Keratinocyte (primary cell): ENCODE measurements at regions not wholly inside any gene's neighbourhood (a gene's known extent, or its start where the extent isn't known, plus 50 kb on each side); places are given as distances from the start of the nearest gene placed in this dataset.

ENCODE experiments used
- DNase-seq: peaks from one replicate; pipeline ENCODE4 v3.0.0-alpha.2; 2011; ENCODE audit warnings: low read depth, missing footprints, low spot score
- FAIRE-seq: peaks from 2 replicates; lab custom pipeline; 2011; peaks lifted over from hg19 to GRCh38; lab: Jason Lieb, UNC
- H2AFZ ChIP-seq: 2 replicates; pipeline ENCODE4 v1.6.0; 2012; ENCODE audit warnings: low read length, control low read depth, inconsistent platforms; ENCODE audit not compliant: control insufficient read depth
- H3K27ac ChIP-seq: 2 replicates; pipeline ENCODE4 v1.5.1; 2011; ENCODE audit warnings: low read length; ENCODE audit not compliant: control insufficient read depth, insufficient read depth
- H3K27me3 ChIP-seq: 3 replicates; pipeline ENCODE4 v1.6.0; 2011; ENCODE audit warnings: low read length; ENCODE audit not compliant: control insufficient read depth, insufficient read depth; ENCODE audit errors: extremely low read depth
- H3K36me3 ChIP-seq, 2 experiments: 2 replicates in 1 of 2; 3 replicates in 1 of 2; pipeline ENCODE4 v1.5.1; 2011; ENCODE audit warnings: low read length in 2 of 2, mild to moderate bottlenecking in 1 of 2; ENCODE audit not compliant: control insufficient read depth in 2 of 2, insufficient read depth in 2 of 2; ENCODE audit errors: extremely low read depth in 1 of 2
- H3K4me1 ChIP-seq: 3 replicates; pipeline ENCODE4 v1.5.1; 2011; ENCODE audit warnings: low read length; ENCODE audit not compliant: control insufficient read depth, insufficient read depth; ENCODE audit errors: extremely low read depth
- H3K4me2 ChIP-seq: 3 replicates; pipeline ENCODE4 v1.6.0; 2011; ENCODE audit warnings: low read depth, low read length; ENCODE audit not compliant: control insufficient read depth, insufficient read depth; ENCODE audit errors: extremely low read depth
- H3K4me3 ChIP-seq, 3 experiments: fragments of 200-600 bp in 1 of 3; sonication (generic) in 1 of 3; 2 replicates in 2 of 3; 3 replicates in 1 of 3; pipeline ENCODE4 v1.5.1; 2011 to 2016; ENCODE audit warnings: low read length in 3 of 3, mild to moderate bottlenecking in 3 of 3, control low read depth in 2 of 3, inconsistent platforms in 1 of 3, low read depth in 1 of 3, mixed read lengths in 1 of 3, mixed run types in 1 of 3, moderate library complexity in 1 of 3; ENCODE audit not compliant: control insufficient read depth in 2 of 3, insufficient read depth in 2 of 3; ENCODE audit errors: extremely low read depth in 1 of 3
- H3K79me2 ChIP-seq: 2 replicates; pipeline ENCODE4 v1.6.0; 2012; ENCODE audit warnings: low read length; ENCODE audit not compliant: control insufficient read depth, insufficient read depth
- H3K9ac ChIP-seq: 3 replicates; pipeline ENCODE4 v1.6.0; 2011; ENCODE audit warnings: low read length; ENCODE audit not compliant: control insufficient read depth, insufficient read depth; ENCODE audit errors: extremely low read depth
- H3K9me1 ChIP-seq: 3 replicates; pipeline ENCODE4 v1.6.0; 2011; ENCODE audit warnings: low read length; ENCODE audit not compliant: control insufficient read depth, insufficient read depth; ENCODE audit errors: extremely low read depth
- H3K9me3 ChIP-seq: 2 replicates; pipeline ENCODE4 v1.5.1; 2012; ENCODE audit warnings: low read depth, low read length; ENCODE audit not compliant: control insufficient read depth
- H4K20me1 ChIP-seq: 3 replicates; pipeline ENCODE4 v1.6.0; 2011; ENCODE audit warnings: low read length; ENCODE audit not compliant: control insufficient read depth, insufficient read depth; ENCODE audit errors: extremely low read depth
- EZH2 ChIP-seq: IDR thresholded peaks from one replicate; pipeline ENCODE4 v1.6.1; 2012; ENCODE audit warnings: inconsistent platforms, mild to moderate bottlenecking, low read length, moderate library complexity
- dilution Hi-C: fragments of 300-500 bp; cut with MboI; formaldehyde crosslinking; loops from one replicate; pipeline ENCODE4 v1.7.0; 2020; ENCODE audit warnings: low sequenced_read_pairs; ENCODE audit not compliant: extremely low pct_ligation_motif_present
- TF ChIP-seq, protein P1 (sequence below), 3 experiments: IDR thresholded peaks in 1 of 3; conservative IDR thresholded peaks in 1 of 3; optimal IDR thresholded peaks in 1 of 3; 2 replicates in 2 of 3; 3 replicates in 1 of 3; pipeline versions ENCODE3 to v1.5.1; 2011; ENCODE audit warnings: low read length in 3 of 3, mild to moderate bottlenecking in 3 of 3, moderate library complexity in 2 of 3, control low read depth in 1 of 3, inconsistent platforms in 1 of 3; ENCODE audit not compliant: insufficient read depth in 2 of 3; ENCODE audit errors: extremely low read depth in 1 of 3

DNA sequence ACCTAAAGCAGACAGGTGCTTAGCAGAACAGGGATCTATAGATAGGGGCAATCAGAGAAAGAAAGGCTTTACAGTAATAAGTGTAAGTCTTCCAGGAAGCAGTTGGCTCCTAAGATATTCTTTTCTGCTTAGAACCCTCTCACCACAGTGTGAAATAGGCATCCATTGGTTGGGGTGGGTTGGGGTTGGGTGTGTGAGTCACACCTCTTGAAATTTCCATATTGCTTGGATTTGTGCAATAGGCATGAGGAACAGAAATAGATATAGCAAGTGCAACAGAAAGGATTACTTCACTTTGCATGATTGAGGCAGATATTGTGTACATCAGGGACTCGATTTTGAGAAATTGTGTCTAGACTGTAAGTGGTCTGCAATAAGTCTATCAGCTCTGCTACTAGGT lies 200.1 kb upstream of the GAP43 start:
- TF ChIP-seq, protein P1, sequence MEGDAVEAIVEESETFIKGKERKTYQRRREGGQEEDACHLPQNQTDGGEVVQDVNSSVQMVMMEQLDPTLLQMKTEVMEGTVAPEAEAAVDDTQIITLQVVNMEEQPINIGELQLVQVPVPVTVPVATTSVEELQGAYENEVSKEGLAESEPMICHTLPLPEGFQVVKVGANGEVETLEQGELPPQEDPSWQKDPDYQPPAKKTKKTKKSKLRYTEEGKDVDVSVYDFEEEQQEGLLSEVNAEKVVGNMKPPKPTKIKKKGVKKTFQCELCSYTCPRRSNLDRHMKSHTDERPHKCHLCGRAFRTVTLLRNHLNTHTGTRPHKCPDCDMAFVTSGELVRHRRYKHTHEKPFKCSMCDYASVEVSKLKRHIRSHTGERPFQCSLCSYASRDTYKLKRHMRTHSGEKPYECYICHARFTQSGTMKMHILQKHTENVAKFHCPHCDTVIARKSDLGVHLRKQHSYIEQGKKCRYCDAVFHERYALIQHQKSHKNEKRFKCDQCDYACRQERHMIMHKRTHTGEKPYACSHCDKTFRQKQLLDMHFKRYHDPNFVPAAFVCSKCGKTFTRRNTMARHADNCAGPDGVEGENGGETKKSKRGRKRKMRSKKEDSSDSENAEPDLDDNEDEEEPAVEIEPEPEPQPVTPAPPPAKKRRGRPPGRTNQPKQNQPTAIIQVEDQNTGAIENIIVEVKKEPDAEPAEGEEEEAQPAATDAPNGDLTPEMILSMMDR (optimal IDR thresholded peaks at IDR 0.05 in 1 of 3, IDR thresholded peaks at IDR 0.05 in 1 of 3, conservative IDR thresholded peaks at IDR 0.05 in 1 of 3; ENCODE audit: extremely low read depth in 1 of 3, insufficient read depth in 2 of 3, low read length in 3 of 3), result no peak
- TF ChIP-seq EZH2, result no peak
- no peak for FAIRE-seq
- Histone ChIP-seq H4K20me1 (no peaks in the 10 kb centered on the region), H2AFZ (no peak overlapping the region), H3K9ac (no peak overlapping the region), H3K79me2 (no peaks in the 10 kb centered on the region), H3K27ac (no peak overlapping the region), H3K4me2 (no peak overlapping the region), H3K4me1 (no peaks in the 10 kb centered on the region), H3K9me3 (no peaks in the 10 kb centered on the region), H3K36me3 (no peaks in the 10 kb centered on the region), H3K27me3 (no peaks in the 10 kb centered on the region), H3K4me3 (no peak overlapping the region), H3K9me1 (no peaks in the 10 kb centered on the region)
- no peak for DNase-seq
- dilution Hi-C loops, result no loop called here

DNA sequence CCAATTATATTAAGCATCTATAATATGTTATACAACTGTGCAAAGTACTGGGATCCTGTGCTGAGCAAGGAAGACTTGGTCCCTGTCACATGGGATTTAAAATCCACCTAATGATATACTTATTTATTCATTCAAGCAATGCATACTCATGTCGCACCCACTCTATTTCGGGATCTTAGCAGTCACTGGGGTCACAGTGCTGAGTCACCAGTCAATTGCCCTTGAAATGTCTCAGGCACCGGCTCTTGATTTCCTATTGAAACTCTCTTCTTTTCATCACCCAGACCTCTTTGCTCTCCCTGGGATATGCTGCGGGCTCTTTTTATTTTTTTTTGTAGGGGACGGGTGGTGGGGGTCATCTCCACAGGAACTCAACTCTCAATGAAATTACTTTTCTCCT lies 194.5 kb upstream of the GAP43 start:
- no peak overlapping the region for H3K4me3 ChIP-seq
- DNase-seq (no peak), FAIRE-seq (no peak)
- no peaks in the 10 kb centered on the region for H4K20me1 ChIP-seq
- H3K9ac ChIP-seq, result no peak overlapping the region
- no peaks in the 10 kb centered on the region for H3K79me2 ChIP-seq
- no peaks in the 10 kb centered on the region for H3K9me1 ChIP-seq
- no peaks in the 10 kb centered on the region for H3K36me3 ChIP-seq
- no peaks in the 10 kb centered on the region for H3K27me3 ChIP-seq
- no peak overlapping the region for H2AFZ ChIP-seq
- H3K4me1 ChIP-seq, result no peaks in the 10 kb centered on the region
- dilution Hi-C loops, result no loop called here
- H3K4me2 ChIP-seq, result no peak overlapping the region
- no peak overlapping the region for H3K27ac ChIP-seq
- no peaks in the 10 kb centered on the region for H3K9me3 ChIP-seq
- TF ChIP-seq, protein P1 (optimal IDR thresholded peaks at IDR 0.05 in 1 of 3, IDR thresholded peaks at IDR 0.05 in 1 of 3, conservative IDR thresholded peaks at IDR 0.05 in 1 of 3; ENCODE audit: extremely low read depth in 1 of 3, insufficient read depth in 2 of 3, low read length in 3 of 3), result no peak
- no peak for TF ChIP-seq EZH2
